ENCODE measurements at regions not wholly inside any gene's neighbourhood (a gene's known extent, or its start where the extent isn't known, plus 50 kb on each side); places are given as distances from the start of the nearest gene placed in this dataset.

DNA sequence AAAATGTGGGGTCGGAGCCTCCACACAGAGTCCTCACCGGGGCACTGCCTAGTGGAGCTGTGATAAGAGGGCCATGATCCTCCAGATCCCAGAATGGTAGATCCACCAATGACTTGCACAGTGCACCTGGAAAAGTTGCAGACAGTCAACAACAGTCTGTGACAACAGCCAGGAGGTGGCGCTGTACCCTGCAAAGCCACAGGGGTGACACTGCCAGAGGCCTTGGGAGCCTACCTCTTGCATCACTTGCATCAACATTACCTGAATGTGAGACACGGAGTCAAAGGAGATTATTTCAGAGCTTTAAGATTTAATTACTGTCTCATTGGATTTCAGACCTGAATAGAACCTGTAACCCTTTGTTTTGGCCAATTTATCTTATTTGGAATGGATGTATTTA is 614.1 kb upstream of the CDH9 start:
- no peak for DNase-seq

DNA sequence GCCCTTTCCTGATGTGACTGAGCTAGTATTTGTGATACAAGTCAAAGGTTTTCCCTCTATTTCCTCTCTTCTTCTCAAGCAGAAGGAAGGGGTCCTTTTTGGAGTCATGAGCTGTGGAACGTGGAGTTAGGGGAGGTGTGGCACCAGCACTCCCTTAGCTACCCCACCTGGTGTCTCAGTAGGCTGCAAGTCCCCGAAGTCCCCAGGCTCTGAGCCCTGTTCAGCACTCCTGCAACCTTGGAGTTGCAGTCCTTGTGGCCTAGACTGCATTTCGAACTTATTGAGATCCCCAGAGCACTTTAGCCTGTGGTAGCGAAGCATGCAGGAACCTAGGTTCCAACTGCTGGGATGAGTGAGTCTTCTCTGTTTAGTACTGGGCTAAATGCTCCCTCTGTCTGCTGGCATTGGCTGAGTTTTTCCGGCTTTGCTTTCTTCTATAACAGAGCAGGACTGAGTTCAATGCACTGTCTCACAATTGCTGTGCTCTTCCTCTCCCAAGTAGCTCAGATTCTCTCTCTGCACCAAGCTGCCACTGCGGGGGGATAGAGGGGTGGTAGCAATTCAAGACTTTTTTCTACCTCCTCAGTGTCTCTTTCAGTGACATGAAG is 600.7 kb upstream of the CDH9 start:
- no peak for DNase-seq

DNA sequence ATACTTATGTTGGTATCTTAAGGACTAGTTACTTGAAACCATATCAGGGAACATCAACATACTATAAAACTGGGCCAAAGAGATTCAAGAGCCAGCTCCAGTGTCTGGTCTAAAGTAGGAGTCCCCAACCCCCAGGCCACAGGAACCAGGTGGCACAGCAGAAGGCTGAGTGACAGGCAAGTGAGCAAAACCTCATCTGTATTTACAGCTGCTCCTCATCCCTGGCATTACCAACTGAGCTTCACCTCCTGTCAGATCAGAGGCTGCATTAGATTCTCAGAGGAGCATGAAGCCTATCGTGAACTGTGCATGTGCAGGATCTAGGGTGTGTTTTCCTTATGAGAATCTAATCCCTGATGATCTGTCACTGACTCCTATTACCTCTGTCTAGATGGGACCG is 581.6 kb upstream of the CDH9 start:
- DNase-seq = peak; percentile 30

GRCh38 chr5:27612161-27612560 is 573.8 kb upstream of the CDH9 start:
- DNase-seq = no peak

GRCh38 chr5:27608992-27609391 is 570.6 kb upstream of the CDH9 start:
- DNase-seq = no peak

GRCh38 chr5:27598576-27598975 is 560.2 kb upstream of the CDH9 start:
- DNase-seq = no peak

- DNase-seq = no peak
Observed at GRCh38 chr5:27594141-27594540, 555.8 kb upstream of the CDH9 start.

DNA sequence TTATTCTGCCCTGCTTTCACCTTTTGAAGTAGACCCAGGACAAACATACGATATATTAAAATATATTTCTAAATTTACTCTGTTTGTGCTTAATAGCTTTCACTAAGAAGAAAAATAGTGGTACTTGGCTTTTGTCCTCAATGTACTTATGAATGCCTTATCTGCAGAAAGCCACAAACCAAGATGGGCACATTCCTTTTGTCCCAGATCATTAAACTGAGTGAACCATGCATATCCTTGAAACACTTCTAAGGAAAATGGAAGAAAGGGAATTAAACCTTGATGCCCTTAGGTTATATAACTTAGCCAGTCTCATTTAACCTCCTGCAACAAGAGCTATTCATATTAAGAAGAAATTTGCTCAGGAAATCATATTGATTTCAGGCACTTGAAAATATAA is 553.8 kb upstream of the CDH9 start:
- no peak for DNase-seq

- no peak for DNase-seq
Observed at GRCh38 chr5:27590503-27590902, 552.1 kb upstream of the CDH9 start.

DNA sequence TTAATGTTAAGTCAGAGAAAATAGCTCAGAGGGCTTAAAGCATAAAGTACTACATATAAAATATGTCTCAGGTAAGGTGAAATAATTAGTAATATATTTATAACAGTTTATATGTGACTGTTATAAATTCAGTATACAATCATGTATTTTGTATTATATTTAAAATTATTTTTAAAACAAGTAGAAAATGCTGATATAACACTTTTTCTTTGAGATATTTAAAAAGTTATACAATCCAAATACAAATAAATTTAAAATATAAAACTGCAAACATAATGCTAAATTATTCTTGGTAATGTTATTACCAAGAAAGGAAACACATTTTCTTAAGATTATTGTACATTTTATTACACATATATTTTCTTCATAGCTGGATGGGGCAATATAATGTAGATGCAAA is 539.9 kb upstream of the CDH9 start:
- DNase-seq = no peak

GRCh38 chr5:27571681-27572080 is 533.3 kb upstream of the CDH9 start:
- DNase-seq = no peak

- no peak for DNase-seq
Observed at GRCh38 chr5:27568811-27569210, 530.4 kb upstream of the CDH9 start.

DNA sequence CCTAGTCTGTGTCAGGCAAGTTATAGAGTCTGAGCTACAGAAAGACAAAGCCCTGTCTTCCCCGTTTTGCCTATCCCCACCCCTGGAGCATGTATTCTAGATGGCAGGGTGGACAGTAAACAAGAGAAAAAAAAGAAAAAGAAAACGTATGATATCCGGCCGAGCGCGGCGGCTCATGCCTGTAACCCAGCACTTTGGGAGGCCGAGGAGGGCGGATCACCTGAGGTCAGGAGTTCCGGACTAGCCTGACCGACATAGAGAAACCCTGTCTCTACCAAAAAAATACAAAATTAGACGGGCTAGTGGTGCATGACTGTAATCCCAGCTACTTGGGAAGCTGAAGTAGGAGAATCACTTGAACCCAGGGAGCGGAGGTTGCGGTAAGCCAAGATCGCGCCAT is 523.0 kb upstream of the CDH9 start:
- no peak for DNase-seq

GRCh38 chr5:27548484-27548883 is 510.1 kb upstream of the CDH9 start:
- DNase-seq = no peak

DNA sequence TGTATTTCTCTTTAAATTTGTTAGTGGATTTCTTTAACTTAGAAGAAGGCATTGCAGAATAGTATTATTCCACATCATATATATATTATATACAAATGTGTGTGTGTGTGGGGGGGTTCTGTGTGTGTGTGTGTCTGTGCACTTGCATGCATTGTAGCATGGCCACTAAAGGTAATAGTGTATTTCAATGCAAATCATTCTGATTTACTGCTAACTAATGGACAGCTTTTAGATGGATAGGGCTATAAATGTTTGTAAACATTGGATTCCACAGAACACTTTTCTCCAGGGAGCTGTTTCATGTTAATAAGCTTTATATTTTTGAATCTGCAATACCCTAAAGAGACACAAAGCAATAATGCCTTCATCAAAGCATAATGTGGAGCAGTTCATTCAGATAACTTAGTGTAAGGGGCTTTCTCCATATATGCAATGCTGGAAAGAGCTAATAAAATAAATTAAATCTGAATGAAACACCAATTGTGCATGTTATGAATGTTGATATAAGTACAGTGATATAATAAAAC is 496.7 kb upstream of the CDH9 start:
- no peak for DNase-seq

DNA sequence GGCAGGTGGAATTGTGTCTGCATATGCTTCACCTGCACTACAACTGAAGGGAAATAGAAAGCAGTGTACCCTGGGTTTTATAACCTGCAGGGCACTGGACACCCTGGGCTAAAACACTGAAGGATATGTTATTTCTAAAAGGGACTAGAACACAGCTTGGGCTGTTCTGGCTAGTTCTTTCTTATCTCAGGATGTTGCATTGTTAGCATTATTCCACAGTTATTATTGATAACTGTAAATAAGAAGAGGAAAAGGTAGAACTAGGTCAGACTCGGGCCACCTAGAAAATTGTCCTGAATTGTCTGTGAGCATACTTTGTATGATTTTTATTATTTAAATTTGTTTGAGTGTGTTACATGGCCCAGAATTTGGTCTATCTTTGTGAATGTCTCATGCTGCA is 493.9 kb upstream of the CDH9 start:
- no peak for DNase-seq

GRCh38 chr5:27524515-27524914 is 486.1 kb upstream of the CDH9 start:
- DNase-seq = no peak

GRCh38 chr5:27523629-27524028 is 485.2 kb upstream of the CDH9 start:
- DNase-seq = no peak

DNA sequence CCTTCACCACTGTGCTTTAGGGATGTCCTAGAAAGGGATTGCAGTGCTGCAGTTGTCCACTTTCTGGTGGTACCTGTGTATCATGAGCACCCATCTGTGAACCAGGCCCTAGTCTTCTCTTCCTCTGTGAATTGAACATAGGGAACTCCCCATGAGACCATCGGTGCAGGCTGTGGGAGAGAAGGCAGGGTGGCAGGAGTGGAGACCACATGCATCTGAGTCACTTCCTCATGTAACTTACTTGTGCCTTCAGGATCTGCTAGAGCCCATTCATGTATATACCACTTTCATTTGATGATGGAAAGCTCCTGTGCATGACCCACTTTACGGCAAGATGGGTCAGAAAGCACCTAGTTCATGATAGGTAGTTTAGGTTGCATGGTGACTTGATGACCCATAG is 478.1 kb upstream of the CDH9 start:
- no peak for DNase-seq

- DNase-seq = no peak
Observed at GRCh38 chr5:27511061-27511460, 472.7 kb upstream of the CDH9 start.

DNA sequence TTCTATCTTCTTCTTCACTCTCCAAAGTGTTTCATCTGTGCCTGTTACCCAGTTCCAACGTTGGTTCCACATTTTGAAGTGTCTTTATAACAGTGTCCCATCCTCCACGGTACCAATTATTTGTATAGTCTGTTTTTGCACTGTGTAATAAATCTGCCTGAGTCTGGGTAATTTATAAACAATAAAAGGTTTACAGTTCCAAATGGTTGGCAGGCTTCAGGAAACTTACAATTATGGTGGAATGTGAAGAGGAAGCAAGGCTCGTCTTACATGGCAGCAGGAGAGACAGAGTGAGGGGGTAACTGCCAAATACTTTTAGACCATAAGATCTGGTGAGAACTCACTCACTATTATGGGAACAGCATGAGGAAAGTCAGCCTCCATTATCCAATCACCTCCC is 465.4 kb upstream of the CDH9 start:
- no peak for DNase-seq

DNA sequence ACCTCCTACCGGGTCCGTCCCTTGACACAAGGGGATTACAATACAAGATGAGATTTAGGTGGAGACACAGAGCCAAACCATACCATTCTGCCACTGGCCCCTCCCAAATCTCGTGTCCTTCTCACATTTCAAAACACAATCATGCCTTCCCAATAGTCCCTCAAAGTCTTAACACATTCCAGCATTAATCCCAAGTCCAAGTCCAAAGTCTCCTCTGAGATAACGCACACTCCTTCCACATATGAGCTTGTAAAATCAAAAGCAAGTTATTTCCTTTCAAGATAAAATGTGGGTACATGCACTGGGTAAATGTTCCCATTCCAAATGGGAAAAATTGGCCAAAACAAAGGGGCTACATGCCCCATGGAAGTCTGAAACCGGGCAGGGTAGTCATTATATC is 463.9 kb upstream of the CDH9 start:
- no peak for DNase-seq

- DNase-seq = no peak
Observed at GRCh38 chr5:27497491-27497890, 459.1 kb upstream of the CDH9 start.

- DNase-seq = no peak
Observed at GRCh38 chr5:27494887-27495286, 456.5 kb upstream of the CDH9 start.

DNA sequence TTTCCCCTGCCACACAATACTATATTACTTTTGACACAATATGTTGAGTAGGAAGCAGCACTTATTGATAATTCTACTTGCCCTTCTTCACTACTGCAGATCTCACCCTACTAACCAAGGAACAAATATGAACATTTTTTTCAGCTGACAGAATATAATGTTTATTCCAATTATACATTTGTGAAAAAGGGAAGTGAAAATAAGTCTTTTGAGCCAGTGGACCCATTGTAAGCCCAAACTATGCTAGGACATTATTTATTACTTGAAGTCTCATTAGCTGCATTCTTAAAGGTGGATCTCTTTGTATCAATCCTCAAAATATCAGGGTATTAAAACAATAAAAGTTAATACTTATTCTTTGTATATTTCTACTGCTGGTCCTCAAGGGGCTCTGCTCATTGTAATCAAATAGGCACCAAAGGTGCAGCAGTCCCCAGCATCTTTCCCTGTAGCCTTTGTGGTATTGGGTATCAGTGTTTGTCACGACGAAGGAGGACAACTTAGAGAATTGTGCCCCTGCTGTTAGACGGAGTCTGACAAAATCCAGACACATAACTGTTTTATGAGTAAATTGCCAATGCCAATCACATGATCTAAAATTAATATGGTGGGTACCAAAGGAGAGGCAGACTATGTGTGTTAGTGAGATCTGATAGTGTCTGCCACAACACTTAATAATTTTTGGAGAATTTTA is 453.5 kb upstream of the CDH9 start:
- DNase-seq = no peak

All from NCI-H2171 treated with DMSO at 0.1 percent for 48 hours (cell line).